Endothelial cell (in vitro differentiated cells): ENCODE measurements at regions not wholly inside any gene's neighbourhood (a gene's known extent, or its start where the extent isn't known, plus 50 kb on each side); places are given as distances from the start of the nearest gene placed in this dataset.

Source experiments
- DNase-seq: peaks from one replicate; pipeline ENCODE4 v3.0.0; 2021; ENCODE audit warnings: low spot score
- H3K27ac Mint-ChIP-seq: one replicate; pipeline ENCODE4 v1.8.0; 2021; ENCODE audit warnings: mixed read lengths, inconsistent platforms; ENCODE audit not compliant: unreplicated experiment
- H3K27me3 Mint-ChIP-seq: one replicate; pipeline ENCODE4 v1.8.0; 2021; ENCODE audit warnings: mild to moderate bottlenecking, moderate library complexity, mixed read lengths, inconsistent platforms; ENCODE audit not compliant: unreplicated experiment
- H3K36me3 Mint-ChIP-seq: one replicate; pipeline ENCODE4 v1.8.0; 2021; ENCODE audit warnings: mild to moderate bottlenecking, low read depth, mixed read lengths, inconsistent platforms; ENCODE audit not compliant: unreplicated experiment
- H3K4me1 Mint-ChIP-seq: one replicate; pipeline ENCODE4 v1.8.0; 2021; ENCODE audit warnings: mild to moderate bottlenecking, mixed read lengths, inconsistent platforms; ENCODE audit not compliant: unreplicated experiment
- H3K4me3 Mint-ChIP-seq: one replicate; pipeline ENCODE4 v1.8.0; 2021; ENCODE audit warnings: mild to moderate bottlenecking, mixed read lengths, inconsistent platforms; ENCODE audit not compliant: unreplicated experiment
- H3K9me3 Mint-ChIP-seq: one replicate; pipeline ENCODE4 v1.8.0; 2021; ENCODE audit warnings: mixed read lengths, inconsistent platforms; ENCODE audit not compliant: unreplicated experiment
- CTCF ChIP-seq: fragments of 200-600 bp; sonication (generic); IDR thresholded peaks from one replicate; pipeline ENCODE4 v1.5.0; 2021; ENCODE audit warnings: antibody characterized with exemption; ENCODE audit not compliant: unreplicated experiment

GRCh38 chr16:17643935-17644334 is 173.2 kb upstream of the XYLT1 start:
- Mint-ChIP-seq H3K27me3 (peaks cover 2% of the 10 kb centered on the region), H3K4me3 (no peak overlapping the region), H3K9me3 (no peaks in the 10 kb centered on the region), H3K27ac (no peak overlapping the region), H3K36me3 (no peaks in the 10 kb centered on the region), H3K4me1 (no peaks in the 10 kb centered on the region)
- no peak for DNase-seq
- TF ChIP-seq CTCF: no peak

DNA sequence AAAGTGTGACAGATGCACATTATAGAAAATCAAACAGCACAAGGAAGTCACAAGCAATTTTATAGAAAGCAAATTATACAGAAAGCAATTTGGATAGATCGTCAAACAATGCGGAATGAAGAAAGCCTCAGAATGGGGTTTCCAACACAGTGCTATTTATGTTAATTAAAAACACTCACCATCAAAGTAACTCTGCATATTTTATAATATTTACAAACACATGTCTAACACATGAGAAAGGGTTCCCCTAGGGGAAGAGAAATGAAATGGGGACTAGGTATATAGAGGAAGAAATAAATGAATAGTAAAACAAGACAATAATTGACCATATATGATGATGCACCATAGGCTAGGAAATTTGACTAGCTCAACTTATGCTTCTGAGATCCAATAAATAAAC is 171.2 kb upstream of the XYLT1 start:
- H3K4me3 Mint-ChIP-seq: no peak overlapping the region
- H3K27ac Mint-ChIP-seq: no peak overlapping the region
- no peak for TF ChIP-seq CTCF
- H3K4me1 Mint-ChIP-seq: no peaks in the 10 kb centered on the region
- no peaks in the 10 kb centered on the region for H3K9me3 Mint-ChIP-seq
- no peaks in the 10 kb centered on the region for H3K36me3 Mint-ChIP-seq
- H3K27me3 Mint-ChIP-seq: peaks cover 2% of the 10 kb centered on the region
- no peak for DNase-seq

DNA sequence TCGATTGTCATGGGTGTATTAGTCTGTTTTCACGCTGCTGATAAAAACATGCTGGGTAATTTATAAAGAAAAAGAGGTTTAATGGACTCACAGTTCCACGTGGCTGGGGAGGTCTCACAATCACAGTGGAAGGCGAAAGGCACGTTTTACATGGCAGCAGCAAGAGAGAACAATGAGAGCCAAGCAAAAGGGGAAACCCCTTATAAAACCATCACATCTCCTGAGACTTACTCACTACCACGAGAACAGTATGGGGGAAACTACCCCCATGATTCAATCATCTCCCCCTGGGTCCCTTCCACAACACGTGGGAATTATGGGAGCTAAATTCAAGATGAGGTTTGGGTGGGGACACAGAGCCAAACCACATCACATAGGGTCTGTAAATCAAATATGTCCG is 167.4 kb upstream of the XYLT1 start:
- H3K4me1 Mint-ChIP-seq: no peaks in the 10 kb centered on the region
- no peak for DNase-seq
- H3K27ac Mint-ChIP-seq: no peak overlapping the region
- no peaks in the 10 kb centered on the region for H3K9me3 Mint-ChIP-seq
- peaks cover 1% of the 10 kb centered on the region for H3K27me3 Mint-ChIP-seq
- no peaks in the 10 kb centered on the region for H3K36me3 Mint-ChIP-seq
- no peak overlapping the region for H3K4me3 Mint-ChIP-seq
- no peak for TF ChIP-seq CTCF

- no peak for DNase-seq
- Mint-ChIP-seq H3K9me3 (no peaks in the 10 kb centered on the region), H3K36me3 (no peaks in the 10 kb centered on the region), H3K4me1 (no peaks in the 10 kb centered on the region), H3K27ac (no peak overlapping the region), H3K4me3 (no peak overlapping the region), H3K27me3 (peaks cover 1% of the 10 kb centered on the region)
- TF ChIP-seq CTCF: no peak
These were observed 164.4 kb upstream of the XYLT1 start for GRCh38 chr16:17635183-17635582.

DNA sequence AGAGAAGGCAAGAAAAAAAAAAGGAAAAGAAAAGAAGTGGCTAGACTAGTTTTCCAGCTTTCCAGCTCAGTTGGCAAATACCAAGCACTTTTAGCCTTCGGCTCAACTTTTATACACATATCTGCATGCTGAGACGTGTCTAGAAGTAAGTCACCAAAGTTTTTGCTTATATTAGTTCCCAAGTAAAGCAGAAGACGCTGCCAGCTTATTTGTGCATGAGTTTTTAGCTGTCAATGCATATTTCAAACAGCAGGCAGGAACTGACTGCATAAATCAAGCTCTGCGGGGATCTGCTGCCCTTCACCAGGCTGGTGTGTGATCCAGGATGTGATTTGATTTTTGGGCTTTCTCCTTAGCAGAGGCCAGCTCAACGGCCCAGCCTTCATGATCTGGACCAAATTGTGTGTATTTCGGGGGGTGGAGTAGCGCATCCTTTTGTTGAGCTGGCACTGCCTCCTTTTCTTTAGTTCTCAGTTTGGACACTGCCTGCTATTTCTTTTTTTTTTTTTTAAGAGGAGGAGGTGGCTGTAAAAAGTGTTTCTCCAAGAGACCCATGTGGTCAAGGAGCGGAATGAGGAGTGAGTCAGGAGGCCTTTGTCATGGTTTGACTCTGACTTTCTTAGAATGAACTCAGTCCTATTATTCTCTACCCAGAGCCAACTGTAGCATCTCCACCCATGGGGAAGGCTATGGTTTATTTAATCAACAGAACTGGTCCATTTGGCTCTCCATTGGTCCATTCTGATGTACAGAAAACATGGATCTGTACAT is 162.6 kb upstream of the XYLT1 start:
- no peak overlapping the region for H3K27ac Mint-ChIP-seq
- no peak for DNase-seq
- H3K9me3 Mint-ChIP-seq: no peaks in the 10 kb centered on the region
- H3K4me3 Mint-ChIP-seq: no peak overlapping the region
- peaks cover 1% of the 10 kb centered on the region for H3K27me3 Mint-ChIP-seq
- H3K4me1 Mint-ChIP-seq: no peaks in the 10 kb centered on the region
- no peaks in the 10 kb centered on the region for H3K36me3 Mint-ChIP-seq
- TF ChIP-seq CTCF: no peak
